GM12873 (cell line): ENCODE measurements at regions not wholly inside any gene's neighbourhood (a gene's known extent, or its start where the extent isn't known, plus 50 kb on each side); places are given as distances from the start of the nearest gene placed in this dataset.
A peak's percentile ranks its signal among the peaks of the same experiment; 100 is the strongest.

ENCODE experiments used
- TF ChIP-seq, protein P1 (sequence below): IDR thresholded peaks from 2 replicates; pipeline ENCODE4 v1.5.1; 2012; ENCODE audit warnings: low read depth, mild to moderate bottlenecking, moderate library complexity, low read length, control low read depth; ENCODE audit not compliant: insufficient read depth; ENCODE audit errors: missing control alignments

DNA sequence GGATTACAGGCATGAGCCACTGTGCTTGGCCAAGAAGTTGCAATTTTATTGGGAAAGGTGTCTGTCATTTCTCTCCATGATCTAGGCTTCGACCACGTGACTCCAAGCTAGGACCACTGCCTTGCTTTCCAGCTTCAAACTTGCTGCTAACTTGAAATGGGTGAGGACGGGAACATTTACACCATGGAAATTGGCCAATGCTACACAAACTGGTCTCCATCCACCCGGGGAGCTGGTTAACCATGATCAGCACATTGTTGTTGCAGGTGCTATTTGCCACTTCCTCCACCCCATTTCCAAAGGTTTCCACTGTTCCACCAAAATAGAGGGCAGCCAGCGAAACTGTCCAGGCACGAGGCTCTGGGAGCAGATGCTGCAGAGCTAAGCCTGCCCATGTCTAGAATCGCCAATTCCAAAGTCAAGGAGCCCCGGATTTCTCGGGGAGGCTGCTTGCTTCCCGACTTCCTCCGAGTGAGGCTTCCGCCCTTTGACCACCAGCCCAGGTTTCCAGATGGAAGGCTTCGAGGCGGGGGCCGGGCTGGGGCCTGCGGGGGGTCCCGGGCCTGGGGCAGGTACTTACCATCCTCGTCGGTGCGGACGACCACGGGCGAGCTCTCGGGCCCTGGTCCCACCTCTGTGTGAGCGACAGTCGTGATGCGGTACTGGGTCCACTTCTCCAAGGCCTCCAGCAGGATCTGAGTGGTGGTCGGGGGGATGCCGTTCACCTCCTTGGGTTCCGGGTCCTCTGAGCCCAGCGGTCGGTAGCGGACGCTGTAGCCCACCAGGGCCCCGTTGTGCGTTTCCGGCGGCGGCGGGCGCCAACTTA lies 109.7 kb downstream of the PTPRS start:
- TF ChIP-seq, protein P1, sequence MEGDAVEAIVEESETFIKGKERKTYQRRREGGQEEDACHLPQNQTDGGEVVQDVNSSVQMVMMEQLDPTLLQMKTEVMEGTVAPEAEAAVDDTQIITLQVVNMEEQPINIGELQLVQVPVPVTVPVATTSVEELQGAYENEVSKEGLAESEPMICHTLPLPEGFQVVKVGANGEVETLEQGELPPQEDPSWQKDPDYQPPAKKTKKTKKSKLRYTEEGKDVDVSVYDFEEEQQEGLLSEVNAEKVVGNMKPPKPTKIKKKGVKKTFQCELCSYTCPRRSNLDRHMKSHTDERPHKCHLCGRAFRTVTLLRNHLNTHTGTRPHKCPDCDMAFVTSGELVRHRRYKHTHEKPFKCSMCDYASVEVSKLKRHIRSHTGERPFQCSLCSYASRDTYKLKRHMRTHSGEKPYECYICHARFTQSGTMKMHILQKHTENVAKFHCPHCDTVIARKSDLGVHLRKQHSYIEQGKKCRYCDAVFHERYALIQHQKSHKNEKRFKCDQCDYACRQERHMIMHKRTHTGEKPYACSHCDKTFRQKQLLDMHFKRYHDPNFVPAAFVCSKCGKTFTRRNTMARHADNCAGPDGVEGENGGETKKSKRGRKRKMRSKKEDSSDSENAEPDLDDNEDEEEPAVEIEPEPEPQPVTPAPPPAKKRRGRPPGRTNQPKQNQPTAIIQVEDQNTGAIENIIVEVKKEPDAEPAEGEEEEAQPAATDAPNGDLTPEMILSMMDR = no peak

GRCh38 chr19:5229778-5230335 lies 110.8 kb downstream of the PTPRS start:
- TF ChIP-seq, protein P1 = no peak

- TF ChIP-seq, protein P1 = no peak
These were observed 111.5 kb downstream of the PTPRS start for GRCh38 chr19:5228932-5229777.

DNA sequence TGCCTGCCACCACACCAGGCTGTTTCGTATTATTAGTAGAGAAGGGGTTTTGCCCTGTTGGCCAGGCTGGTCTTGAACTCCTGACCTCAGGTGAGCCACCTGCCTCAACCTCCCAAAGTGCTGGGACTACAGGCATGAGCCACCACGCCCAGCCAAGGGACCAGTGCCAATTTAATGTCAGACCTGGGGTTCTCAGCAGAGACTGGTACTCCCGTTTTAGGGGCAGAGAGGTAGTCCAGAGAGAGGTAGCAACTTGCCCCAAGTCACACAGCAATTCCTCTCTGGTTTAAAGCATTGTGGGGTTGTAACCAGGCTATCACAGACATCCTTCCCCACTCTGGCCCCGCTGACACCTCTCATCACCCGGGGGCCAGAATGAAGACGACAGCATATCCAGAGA lies 112.1 kb downstream of the PTPRS start:
- TF ChIP-seq, protein P1 = no peak

DNA sequence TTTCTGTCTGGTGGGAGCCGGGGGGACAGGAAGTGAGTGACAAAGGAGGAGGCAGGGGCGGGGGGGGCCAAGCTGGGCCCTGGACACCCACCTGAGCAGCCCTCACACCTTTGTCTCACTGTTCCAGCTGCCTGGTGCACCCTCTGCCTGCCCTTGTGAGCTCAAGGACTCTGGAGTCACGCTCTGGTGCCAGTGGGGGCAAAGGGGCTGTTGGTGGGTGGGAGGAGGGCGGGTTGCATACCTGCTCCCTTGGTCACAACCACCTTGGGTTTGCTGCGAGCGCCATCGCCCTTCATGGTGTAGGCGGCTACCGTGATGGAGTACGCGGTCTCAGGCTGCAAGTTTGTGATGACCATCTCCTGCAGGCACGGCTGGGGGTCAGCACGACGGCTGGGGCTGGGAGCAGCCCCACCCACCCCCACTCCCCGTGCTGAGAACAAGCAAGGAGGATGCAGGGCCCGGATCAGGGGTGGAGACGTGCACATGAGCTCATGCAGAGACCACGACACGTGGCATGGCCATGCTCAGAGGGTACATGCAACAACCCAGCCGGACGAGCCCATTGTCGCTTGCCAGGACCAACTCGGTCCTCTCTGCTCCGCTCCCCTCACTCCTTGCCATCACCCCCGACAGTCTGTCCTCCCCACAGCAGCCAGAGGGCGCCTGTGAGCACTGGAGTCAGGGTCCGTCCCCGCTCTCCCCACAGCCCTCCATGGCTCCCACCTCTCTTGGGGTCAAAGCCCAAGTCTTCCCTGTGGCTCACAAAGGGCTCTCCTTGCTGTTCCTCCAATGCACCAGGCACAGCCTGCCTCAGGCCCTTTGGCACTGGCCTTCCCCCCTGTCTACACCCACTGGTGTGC lies 114.9 kb downstream of the PTPRS start:
- TF ChIP-seq, protein P1 = peak; percentile 70

- TF ChIP-seq, protein P1 = no peak
These were observed 116.1 kb downstream of the PTPRS start for GRCh38 chr19:5224480-5224879.
